GM04504 (cell line): ENCODE measurements at regions not wholly inside any gene's neighbourhood (a gene's known extent, or its start where the extent isn't known, plus 50 kb on each side); places are given as distances from the start of the nearest gene placed in this dataset.
"Not testable (repeated sequence)": the region's sequence is repeated elsewhere in the genome, so short reads cannot be mapped to it uniquely, and the experiment has no call there.

Experiments
- DNase-seq: peaks from one replicate; pipeline ENCODE4 v3.0.0-alpha.2; 2012; ENCODE audit warnings: low read depth

GRCh38 chr5:33153372-33153771 lies 287.4 kb upstream of the TARS1 start:
- no peak for DNase-seq

DNA sequence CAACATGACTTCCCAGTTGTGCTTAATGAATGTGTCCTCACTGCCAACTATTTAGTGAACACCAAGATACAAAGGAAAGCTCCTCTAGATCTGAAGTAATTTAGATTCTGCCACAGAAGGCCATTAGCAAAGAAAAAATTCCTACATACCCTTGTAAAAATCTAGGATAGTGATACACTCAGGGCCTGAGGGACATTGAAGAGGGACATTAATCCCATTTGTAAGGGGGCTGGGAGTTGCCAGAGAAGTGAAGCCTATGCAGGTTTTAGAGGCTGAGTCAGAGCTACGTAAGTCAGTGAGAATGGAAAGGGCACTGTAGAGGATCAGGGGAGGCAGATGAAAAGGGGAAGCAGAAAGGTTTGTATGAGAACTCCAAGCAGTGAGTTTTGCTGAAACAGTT lies 286.9 kb upstream of the TARS1 start:
- DNase-seq, result no peak

GRCh38 chr5:33160871-33161270 lies 279.9 kb upstream of the TARS1 start:
- DNase-seq, result no peak

DNA sequence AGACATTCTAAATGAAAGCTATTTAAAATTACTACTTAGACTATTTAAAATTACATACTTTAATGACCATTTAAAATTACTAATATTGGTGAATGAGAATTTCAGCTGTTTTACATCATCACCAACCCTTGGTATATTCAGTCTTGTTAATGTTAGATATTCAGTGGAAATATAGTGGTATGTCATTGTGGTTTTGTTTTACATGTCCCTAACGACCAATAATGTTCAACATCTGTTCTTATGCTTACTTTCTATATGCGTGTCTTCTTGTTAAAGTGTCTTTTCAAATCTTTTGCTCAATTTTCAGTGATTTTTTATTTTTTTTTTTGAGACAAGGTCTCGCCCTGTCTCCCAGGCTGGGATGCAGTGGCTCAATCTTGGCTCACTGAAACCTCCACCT lies 279.3 kb upstream of the TARS1 start:
- DNase-seq, result no peak

GRCh38 chr5:33162057-33162456 lies 278.7 kb upstream of the TARS1 start:
- no peak for DNase-seq

DNA sequence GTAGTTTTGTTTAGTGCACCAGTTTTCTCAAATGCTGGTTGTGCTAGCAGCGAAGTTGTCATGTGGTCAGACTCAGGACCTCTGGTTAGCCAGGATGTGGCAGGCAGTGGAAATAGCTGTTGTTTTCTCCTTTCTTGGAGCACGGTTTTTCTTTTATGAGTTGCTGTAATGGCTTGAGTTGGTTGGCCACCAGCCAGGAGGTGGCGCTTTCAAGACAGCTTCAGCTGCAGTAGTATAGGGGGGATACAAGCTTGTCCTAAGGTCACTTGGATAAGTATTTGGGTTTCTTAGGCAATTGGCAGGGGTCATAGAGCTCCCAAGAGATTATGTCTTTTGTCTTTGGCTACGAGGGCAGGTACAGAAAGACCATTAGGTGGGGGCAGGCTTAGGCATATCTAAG lies 274.2 kb upstream of the TARS1 start:
- no peak for DNase-seq

GRCh38 chr5:33166948-33167347 lies 273.8 kb upstream of the TARS1 start:
- no peak for DNase-seq

DNA sequence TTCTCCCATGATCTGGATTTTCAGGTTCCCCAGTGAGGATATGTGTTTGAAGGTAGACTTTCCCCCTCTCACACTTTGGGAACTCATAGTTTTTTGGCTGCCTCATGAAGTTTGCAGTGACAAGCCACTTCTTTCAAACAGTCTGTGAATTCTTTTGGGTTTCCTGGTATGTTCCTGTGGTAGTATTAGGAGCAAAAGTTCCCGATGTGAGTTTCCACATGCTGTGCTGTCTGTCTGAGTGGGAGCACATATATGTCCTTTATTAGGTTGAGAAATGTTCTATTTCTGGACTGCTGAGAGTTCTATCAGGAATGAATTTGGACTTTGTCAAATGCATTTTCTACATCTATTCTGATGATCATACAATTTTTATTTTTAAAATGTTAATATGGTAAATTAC lies 273.2 kb upstream of the TARS1 start:
- DNase-seq, result no peak

DNA sequence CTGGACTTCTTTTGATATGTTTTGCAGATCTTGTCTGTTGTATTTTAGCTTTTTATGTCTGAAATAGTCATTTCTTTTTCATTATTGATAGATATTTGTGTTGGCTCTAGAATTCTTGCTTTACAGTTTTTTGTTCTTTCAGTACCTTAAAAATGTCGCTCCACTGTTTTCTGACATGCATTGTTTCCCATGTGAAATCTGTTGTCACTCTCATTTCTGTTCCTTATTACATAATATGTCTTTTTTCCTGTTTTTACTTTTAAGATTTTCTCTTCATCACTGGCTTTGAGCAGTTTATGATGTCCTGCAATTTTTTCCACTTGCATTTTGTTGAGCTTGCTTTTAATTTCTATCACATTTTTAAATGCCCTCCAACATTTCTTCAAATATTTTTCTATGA lies 270.4 kb upstream of the TARS1 start:
- DNase-seq, result no peak

GRCh38 chr5:33174383-33174782 lies 266.4 kb upstream of the TARS1 start:
- DNase-seq, result no peak

DNA sequence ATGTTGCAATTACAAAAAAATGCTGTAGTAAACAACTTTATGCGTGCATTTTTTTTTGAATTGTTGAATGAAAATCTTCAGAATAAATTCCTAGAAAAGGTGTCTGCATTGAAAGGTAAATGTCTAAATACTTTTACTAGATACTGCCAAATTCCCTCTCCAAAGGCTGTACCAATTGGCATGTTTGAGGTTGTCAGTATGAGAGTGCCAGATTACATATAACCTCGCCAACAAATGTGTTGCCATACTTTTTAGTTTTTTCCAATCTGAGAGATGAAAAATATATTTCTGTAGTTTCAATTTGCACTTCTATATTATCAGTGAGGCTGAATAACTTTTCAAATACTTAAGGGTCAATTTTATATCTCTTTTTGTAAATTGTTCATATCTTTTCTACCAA lies 261.5 kb upstream of the TARS1 start:
- no peak for DNase-seq

GRCh38 chr5:33180900-33181299 lies 259.9 kb upstream of the TARS1 start:
- peak; percentile 33 for DNase-seq

GRCh38 chr5:33182986-33183385 lies 257.8 kb upstream of the TARS1 start:
- no peak for DNase-seq

DNA sequence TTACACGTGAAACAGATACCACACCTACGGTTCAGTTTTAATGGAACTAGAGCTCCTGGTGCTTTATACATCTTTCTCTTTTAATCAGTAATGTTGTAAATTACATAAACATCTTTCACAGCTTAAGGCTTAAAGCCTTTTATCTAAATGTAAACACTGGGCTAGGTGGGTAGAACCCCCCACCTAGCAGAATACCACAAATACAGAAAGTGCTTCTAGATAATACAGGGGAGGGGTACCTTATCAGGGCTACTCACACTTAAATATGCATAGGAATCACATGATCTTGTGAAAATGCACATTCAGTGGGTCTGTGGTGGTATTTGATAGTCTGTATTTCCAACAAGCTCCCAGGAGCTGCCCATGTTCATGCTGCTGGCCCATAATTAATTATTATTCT lies 256.4 kb upstream of the TARS1 start:
- no peak for DNase-seq

DNA sequence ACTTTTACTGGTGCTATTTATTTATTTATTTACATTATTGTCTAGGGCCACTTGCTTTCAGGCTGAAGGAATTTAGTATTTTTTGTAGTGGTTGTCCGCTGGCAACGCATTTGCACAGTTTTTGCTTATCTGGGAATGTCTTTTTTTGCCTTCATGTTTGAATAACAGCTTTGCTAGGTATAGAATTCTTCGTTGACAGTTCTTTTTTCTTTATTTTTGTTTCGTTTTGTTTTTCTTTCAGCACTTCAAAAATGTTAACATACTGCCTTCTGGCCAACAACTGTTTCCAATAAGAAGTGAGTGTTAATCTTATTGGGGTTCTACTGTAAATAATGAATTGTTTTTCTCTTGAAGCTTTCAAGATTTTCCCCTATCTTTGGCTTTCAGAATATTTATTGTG lies 252.7 kb upstream of the TARS1 start:
- no peak for DNase-seq

DNA sequence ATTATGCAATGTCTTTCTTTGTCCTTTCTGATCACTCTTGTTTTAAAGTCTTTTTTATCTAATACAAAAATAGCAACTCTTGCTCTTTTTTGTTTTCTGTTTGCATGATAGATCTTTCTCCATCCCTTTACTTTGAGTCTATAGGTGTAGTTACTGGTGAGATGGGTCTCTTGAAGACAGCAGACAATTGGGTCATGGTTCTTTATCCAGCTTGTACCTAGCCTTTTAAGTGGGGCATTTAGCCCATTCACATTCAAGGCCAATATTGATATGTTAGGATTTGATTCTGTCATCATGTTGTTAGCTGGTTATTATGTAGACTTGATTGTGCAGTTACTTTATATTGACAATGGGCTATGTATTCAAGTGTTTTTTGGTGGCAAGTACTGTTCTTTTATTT lies 245.9 kb upstream of the TARS1 start:
- no peak for DNase-seq

GRCh38 chr5:33195431-33196165 lies 245.2 kb upstream of the TARS1 start:
- DNase-seq, result peak; percentile 31

- DNase-seq, result no peak
Observed at GRCh38 chr5:33198836-33199235, 241.9 kb upstream of the TARS1 start.

- DNase-seq, result no peak
Observed at GRCh38 chr5:33203931-33204330, 236.8 kb upstream of the TARS1 start.

DNA sequence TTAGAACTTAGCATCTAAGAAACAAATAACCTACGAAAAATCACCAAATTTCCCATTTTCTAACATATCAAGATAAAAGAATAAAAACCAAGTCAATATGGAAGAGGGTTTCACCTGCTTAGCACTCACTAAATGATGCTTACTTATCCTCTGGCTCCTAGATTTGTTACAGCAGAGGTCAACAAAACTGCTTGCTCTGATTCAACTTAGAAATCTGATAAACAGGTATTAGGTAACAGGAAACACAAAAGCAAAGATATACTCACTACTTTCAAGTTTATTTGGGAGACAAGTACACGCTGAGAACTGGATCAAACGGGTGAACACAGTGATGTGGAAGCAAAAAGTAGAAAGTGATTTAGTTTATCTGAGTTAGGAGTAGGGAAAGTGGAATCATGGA lies 235.7 kb upstream of the TARS1 start:
- no peak for DNase-seq

DNA sequence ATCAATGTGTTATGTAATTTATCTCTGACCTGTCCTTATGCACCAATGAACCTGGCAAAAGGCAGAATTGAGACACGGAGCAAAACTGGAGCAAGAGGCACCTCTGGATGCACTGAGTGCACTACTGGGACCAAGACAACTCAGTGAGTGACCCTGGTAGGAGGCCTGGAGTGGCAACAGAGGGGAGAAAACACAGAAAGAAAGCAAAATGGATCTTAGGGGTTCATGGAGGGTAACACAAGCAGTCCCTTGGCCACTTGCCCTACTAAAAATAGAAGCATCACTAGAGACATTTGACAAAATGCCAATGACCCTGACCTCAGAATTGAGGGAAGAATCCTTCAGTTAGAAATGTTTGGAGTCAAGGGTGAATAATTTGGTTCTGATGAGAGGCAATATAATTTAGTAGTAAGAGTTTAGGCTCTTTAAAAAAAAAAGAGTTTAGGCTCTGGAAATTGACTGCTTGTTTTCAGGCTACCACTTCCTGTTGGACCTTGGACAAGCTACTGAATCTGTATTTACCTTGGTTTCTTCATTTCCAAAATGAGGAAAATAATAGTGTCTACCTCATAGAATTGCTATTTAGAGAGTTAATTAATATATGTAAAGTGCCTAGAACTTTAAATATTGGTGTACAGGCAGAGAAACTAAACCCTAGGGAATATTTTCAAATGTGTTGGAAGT lies 234.9 kb upstream of the TARS1 start:
- DNase-seq, result no peak

GRCh38 chr5:33206962-33207506 lies 233.7 kb upstream of the TARS1 start:
- no peak for DNase-seq

DNA sequence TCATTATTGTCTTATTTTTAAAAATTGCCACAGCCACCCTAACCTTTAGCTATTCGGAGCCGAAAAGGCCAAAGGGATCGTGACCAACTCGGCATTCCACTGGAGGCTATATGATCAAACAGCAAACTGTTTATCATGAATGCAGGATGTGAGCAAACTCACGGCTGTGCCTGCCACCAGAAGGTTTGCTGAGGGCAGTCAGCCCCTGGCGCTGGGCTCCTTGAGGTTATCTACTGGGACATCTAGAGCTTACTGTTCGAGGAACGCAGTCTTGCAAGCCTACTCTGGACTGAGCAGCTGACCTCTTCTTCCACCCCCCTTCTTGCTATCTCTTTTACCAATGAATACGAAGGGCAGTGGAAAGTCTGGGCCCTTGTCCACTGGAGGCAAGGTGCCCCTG lies 231.5 kb upstream of the TARS1 start:
- DNase-seq, result no peak

GRCh38 chr5:33210221-33210620 lies 230.5 kb upstream of the TARS1 start:
- DNase-seq, result not testable (repeated sequence)
